Suppressor macrophage treated with lipopolysaccharide for 4 hours (primary cell): ENCODE measurements at regions not wholly inside any gene's neighbourhood (a gene's known extent, or its start where the extent isn't known, plus 50 kb on each side); places are given as distances from the start of the nearest gene placed in this dataset.

ENCODE experiments used
- DNase-seq: peaks from one replicate; pipeline ENCODE4 v3.0.0-alpha.2; 2020

DNA sequence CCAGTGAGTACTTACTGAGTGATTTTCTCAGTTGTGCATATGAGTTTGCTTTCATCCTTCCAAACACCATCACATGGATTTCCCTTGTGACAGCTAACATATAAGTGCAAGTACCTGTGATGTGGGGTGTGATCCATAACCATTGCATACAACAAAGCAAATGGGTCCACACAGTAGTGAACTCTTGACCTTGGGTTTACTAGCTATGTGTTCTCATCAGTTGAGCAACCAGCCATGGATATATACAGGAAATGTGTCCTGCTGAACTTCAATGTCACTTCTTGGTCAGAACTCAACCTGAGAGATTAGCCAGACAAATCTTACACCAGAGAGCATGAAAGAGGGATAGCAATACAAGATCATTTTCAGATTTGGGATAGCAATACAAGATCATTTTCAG is 420.9 kb upstream of the KCNH7 start:
- no peak for DNase-seq

DNA sequence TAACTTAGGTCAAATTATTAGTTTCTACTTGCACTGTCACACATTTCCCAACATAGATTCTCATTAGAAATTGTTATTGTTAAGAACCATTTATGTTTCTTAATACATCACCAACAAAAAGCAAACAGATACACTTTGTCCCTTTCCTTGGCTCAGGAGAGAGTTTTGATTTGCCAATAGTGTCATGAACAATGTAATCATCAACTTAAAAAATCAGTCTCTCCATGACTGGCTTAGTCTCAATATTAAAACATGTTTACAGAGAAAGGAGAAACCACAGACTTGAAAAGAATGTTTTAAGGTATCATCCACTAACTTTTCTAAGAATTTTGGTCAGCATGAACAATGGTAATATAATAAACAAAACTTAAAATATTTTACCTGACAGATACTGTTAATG is 416.5 kb upstream of the KCNH7 start:
- no peak for DNase-seq

DNA sequence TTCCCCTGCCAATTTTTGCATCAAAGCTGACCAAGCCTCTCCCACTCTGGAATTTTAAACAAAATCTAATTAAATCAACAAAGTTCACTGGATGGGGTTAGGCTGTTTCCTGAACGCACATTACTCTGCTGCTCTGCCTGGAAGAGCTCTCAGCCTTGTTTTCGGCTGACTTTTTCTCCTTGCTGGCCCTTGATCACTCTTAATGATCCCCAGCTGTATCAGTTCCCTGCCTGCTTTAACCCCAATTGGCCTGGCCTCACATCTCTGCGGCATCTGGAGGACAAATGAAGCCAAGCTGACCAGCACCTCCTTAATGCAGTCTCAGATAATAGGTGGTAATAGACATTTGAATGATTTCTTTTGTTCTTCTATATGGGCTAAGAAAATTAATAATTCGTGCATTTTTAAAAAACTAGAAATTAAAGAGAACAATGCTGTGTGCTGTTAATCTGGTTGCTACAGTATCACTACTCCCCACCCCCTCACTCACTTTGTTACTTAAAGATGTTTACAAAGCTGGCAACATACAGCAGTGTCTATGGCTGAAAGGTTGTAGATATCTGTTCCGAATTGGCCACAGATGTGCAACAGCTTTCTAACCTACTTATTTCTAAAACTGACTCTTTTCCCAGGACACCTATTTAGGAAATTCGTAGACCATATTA is 415.2 kb upstream of the KCNH7 start:
- DNase-seq: no peak

DNA sequence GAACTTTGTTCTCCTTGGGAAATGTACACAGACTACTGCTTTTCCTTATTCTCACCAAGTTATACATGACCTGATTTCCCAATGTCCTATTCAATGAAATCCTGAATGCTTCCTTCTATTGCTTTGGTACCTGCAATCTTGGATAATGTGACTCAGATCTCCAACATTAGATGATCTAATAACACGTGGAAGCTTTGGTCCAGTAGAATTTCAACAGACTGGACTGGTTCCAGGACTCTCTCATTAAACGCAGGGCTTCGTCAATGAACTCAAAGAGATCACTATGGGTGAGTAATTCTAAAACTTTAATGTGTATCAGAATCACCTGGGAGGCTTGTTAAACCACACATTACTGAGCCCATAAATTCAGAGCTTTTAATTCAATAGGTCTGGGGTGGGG is 413.6 kb upstream of the KCNH7 start:
- DNase-seq: no peak

DNA sequence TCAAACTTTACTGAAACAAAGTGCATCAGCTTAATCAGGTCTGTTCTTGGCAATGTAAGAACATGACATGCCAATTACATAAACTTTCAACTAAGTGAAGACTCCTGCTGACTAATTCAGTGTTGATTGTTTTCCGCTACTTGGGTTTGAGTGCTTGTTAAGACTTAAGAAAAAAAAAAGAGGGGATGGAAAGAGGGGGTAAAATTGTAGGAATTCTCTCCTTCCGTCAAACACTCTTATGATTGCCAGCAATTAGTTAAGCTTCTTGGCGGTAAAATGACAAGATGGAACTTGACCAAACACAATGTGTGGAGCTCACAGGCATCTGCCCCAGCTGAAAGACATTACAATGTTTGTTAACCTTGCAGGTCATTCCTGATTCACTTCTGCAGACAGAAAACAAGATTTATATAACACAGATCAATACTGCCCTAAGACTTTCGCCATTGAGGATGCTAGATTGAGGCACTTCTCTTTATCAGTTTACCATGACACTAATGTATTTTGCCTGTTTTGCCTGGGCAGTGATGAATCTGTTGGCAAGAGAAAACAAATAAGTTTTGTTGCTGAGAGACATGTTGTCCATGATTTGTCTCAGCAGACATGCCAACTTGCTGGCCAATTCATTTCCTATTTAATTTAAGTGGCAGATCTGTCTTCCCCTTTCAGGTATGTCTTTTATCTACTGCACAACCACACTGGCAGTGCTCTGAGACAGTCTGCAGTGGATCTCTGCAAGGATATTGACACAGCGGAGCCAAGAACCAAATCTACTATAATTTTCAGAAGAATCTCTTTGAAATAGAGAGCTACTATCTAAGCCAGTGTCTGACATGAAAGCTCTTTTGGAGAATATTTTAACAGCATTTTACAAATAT is 410.0 kb upstream of the KCNH7 start:
- no peak for DNase-seq

DNA sequence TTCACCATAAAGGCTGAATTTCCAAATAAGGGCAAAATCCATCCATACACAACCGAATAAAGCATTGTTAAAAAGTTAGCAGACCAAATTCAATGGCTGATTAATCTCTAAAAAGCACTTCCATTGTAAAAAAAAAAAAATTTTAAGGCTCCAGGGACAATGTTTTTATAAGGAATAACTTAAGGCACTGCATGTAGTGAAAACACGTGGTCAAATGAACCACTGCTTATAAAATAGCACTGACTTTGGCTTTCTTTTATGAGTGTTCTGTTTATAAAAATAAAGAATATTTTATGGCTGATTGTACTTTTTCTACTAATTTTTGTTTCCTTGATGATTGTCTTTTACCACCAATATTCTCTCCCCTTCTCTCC is 409.3 kb upstream of the KCNH7 start:
- DNase-seq: no peak

DNA sequence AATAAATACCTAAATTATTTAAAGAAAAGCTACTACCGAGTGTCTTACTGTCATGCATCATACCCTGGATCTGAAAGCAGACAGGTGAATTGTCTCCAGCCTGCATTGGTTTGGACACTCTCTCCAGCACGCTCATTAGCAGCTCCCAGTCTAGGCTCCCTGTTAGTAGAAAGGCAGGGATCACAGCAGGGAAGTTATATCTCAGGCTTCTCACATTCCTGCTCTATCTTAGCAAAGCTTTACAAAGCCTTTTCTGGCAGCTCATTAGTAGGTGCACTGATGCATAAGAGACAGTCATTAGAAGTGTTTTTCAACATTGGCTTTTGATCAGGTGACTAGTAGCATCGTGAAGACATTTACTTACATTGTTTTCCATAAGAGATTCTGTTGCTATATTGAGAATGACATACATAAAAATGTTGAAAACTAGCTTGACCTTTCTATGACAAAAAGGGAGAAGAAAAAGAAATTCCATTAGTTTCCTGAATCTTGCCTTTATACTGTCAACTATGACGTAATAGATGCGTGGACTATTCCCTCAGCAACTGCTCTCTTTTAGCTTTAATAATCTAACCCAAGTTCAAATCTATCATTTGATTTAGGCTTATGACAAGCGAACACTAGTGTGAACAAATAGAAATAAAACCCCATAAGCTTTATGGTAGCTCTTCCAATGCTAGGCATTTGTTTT is 408.7 kb upstream of the KCNH7 start:
- DNase-seq: no peak

DNA sequence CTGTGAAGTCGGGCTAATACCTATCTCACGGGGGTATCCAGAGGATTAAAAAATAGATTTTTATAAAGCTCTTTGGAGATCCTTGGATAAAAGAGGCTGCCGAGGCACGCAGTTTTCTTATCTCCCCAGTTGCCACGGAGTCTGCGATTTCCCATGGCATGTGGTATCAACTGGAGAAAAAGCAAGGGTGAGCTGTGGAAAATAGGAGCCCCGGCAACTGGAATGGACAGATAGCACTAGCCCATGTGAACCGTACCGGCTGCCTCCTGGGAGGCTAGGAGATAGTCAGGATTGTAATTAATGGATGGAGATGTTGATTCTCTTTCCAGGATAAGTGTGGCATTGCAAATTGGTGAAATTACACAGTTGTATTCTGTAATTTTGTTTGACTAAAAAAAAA is 407.6 kb upstream of the KCNH7 start:
- no peak for DNase-seq

DNA sequence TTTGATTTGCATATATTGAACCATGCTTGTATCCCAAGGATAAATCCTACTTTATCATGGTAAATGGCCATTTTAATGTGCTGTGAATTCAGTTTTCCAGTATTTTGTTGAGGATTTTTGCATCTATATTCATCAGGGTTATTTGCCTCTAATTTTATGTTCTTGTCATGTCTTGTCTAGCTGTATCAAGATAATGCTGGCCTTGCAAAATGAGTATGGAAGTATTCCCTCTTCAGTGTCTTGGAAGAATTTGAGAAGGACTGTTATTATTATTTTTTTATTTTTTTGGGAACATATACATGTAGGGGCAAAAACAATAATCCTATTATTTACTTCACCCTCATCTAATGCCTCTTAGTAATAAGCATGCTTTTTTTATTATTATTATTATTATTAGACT is 398.0 kb upstream of the KCNH7 start:
- no peak for DNase-seq

DNA sequence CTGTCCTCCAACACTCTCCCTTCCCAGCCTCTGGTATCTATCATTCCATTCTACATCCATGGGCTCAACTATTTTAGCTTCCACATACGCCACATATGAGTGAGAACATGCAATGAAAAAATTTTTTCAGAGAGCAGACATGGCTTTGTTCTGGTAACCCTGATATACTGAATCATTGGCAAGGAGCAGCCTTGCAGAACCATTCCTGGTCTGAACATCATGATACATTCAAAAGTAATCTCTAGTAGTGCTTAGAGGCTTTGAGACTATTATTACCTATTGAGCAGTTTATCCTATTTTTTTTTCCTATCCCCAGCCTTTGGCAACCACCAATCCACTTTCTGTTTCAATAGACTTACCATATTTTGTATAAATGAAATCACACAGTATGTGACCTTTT is 393.1 kb upstream of the KCNH7 start:
- DNase-seq: no peak

DNA sequence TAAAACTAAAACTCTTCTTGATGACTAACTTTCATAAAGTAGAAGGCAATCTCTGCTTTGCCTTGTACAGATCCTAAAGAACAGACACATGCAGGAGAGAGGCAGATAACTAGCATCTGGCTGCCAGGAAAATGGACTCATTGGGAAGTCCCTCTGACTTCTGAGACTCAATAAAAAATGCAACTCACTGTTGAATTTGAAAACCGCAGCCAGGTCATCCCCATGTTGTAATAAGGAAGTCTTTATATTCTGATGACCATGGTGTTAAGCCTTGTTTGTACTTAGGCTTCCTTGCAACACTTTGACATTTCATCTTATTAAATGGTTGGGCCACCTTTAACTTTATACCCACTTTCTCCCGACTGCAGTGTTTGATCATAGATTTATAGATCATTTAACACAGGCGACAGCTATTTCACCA is 375.1 kb upstream of the KCNH7 start:
- no peak for DNase-seq

DNA sequence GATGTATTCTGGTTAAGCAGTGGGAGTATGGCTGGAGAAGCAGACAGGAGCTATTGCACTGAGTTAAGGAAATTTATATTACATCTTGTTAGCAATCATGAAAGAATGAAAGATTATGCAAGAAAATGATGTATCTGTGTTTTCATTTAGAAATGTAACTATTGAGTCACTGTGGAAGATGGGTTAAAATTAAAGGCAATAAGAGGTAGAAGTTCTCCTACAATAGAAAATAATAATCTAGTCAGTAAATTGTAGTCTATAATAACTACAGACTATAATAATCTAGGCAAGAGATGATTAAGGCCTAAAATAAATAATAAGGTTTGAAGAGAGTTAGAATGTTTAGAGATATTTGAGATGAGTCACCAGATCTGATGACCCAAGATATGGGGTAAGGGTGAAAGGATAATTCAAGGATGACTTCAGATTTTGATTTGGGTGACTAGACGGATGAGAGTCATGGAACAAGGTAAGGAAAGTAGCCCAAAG is 371.9 kb upstream of the KCNH7 start:
- DNase-seq: no peak

DNA sequence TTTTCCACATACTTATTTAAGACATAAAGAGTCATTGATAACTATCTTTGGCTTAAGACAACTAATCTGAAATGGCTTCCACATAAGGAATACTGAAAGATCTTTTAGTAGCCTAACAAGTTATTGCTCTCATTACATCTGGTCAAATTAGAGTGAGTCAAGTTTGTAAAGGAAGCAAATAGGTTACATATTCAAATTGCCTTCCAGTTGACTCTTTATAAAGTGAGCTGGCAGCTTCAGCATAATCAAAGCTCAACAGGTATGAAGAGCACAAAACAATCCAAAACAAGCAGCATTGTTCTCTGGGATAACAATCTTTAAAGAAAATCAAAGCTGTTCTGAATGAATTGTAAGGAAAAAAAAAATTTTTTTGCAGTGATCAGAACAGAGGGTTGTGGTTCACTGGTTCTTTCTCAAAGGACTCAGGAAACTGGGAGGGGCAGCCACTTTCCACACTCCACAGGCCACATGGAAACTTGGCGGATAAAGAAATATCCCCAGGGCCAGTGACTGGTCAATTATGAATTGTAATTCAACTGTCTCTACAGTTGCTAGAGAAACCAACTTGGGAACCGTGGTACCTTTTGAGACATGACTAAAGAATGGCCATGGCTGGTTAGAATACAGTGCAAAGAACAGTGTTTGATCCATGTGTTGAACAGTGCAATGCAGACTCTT is 369.3 kb upstream of the KCNH7 start:
- DNase-seq: no peak

DNA sequence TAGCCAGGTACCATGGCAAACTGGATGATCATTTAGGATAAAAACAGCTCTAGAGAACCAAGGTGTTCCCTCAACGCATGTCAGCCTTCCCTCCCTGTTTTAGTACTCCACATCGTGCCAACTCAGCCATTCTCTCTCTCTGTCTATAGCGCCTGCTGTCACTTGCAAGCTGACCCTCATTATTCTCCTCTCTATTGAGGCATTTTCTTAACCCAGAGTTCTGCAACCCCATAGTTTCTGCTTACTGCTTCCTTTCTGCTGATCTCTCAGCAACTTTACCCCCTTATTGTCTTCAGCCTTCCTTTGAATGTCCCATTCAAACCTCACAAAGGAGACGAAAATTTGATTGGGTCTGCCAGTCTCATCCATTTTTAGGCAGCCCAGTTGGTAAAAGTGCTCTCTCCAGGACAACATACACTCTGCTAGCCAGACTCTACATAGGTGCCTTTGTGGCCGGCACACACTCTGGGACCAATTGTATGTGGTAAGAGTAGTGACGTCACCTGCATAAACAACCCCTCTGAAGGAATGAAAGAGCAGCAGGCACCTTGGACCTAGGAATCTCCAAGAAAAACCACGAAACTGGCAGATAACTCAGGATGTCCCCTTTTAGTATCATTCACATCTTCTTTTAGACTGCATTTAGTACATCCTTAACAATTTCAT is 367.2 kb upstream of the KCNH7 start:
- no peak for DNase-seq

DNA sequence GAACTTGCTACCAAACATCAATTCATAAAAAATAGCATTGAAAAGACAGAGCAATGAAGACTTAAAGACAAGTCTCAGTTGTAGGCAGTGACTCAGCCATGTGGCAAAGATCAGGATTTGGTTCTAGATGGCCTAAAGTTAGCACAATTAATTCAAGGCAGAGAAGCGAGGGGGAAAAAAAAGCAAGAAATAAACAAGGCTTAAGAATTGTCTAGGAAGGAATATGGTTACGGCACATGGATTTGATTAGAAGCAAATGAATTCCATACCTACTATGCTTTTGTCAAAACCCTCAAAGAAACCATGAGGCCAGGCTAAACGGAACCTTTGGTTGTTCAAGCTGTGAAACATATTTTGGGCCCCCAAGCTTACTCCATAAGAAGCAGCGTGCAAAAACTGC is 362.2 kb upstream of the KCNH7 start:
- no peak for DNase-seq

DNA sequence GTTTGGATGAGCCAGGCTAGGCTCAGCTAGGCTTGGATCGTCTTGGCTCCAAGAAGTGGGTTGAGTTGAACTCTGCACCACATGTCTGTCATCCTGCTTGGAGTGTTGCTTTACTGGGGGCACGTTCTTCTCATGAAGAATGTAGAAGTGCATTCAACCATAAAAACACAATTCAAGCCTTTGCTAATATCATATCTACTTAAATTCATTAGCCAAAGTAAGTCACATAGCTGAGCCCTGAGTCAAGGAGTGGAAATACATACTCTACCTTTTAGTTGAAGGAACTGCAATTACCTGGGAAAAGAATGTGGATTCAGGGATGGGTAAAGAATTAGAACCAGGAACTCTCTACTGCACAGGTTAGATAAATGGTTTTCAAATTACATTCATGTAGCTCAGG is 360.4 kb upstream of the KCNH7 start:
- no peak for DNase-seq

DNA sequence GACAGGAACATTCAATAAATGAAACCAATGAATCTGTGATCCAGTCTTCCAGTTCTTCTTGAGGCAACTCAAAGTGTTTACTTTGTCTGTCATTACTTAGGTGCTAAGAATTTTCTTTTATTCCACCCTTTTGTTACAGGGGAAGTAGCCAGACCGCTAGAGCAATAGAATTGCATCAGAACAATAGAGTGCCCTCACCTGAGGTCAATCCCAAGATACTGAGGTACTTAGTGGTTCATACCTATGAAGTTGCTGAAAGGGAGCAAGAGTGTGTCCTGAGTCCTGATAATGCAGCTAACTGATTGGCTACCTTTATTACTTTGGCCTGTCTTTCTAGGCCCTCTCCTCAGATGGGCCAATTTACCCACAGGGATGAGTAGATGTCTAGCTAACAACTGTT is 359.4 kb upstream of the KCNH7 start:
- no peak for DNase-seq

DNA sequence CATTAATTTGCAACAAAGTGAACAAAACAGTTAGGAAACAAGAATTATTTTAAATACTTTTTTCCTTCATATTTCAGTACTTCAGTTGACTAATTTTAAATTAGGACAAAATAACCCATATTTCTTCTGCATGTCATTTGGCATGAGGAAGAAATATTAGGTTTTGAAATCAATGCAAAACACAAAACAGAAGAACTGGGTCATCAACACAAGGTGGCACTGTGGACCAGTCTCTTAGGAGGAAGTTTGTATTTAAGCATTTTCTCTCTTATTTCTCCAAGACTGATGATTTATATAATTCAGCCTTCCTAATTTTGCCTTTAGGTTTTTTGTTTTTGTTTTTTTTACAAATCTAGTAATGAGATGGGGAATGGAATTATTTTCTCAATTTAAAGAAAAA is 352.8 kb upstream of the KCNH7 start:
- peak; percentile 51 for DNase-seq

DNA sequence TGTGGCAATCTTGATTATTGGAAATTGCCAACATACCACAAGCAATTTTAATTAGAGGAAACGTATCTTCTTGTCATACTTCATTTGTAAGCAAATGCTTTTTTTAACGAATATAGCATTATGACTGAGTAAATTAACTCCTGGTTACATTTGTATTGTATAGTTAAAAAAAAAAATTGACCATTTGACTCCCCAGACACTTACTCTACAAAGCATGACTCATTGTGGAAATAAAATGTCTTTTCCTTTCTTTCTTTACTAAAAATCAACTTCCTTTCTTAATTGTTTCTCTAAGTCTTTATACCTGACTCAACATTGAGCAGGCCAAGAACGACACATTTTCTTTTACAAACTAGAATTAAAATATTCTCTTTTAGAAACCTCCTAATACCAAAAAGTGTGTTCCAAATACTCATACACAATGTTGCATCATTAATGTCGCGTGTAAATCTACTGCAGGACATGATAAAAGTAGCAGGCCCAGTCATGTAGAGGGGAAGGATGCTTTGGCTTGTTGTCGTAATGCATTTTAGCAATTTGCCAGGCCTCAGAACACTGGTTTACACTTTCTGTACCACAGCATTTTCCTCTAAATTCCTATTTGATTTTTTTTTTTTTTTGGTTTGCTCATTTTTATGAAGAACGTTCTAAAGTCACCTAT is 349.6 kb upstream of the KCNH7 start:
- no peak for DNase-seq

DNA sequence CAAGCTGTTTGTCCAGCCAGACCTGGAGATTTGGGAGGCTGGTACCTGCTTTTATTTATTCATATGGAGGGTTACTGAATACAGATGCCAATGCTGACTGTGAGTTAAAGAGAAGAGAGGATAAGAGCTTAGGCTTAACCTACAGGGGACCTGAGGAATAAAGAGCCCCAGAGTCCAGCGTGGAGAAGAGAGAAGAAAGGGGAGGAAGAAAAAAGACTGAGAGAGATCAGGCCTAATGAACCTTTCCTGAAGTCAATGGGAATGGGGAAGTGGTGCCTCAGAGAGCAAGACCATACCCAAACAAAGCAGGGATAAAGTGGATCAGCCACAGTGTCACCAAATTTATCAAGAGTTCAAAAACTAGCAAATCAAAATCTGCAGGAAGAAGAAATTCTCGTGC is 348.6 kb upstream of the KCNH7 start:
- DNase-seq: no peak

DNA sequence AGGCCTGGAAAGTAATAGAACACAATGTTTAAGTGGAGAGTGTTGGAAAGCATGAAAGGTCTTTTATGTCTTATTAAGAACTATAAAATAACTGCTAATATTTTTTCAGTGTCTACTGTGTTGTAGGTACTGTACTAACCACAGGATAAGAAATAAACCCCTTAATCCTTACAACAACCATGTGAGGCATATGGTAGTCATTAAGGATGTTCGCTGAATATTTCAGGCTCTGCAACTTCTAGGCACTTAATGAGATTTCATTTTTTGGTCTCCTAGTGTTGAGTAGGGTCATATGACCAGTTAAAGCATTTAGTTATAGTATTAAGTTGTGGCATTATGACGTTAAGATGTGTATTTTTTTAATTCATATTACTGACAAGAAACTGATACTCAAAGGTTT is 346.6 kb upstream of the KCNH7 start:
- no peak for DNase-seq

DNA sequence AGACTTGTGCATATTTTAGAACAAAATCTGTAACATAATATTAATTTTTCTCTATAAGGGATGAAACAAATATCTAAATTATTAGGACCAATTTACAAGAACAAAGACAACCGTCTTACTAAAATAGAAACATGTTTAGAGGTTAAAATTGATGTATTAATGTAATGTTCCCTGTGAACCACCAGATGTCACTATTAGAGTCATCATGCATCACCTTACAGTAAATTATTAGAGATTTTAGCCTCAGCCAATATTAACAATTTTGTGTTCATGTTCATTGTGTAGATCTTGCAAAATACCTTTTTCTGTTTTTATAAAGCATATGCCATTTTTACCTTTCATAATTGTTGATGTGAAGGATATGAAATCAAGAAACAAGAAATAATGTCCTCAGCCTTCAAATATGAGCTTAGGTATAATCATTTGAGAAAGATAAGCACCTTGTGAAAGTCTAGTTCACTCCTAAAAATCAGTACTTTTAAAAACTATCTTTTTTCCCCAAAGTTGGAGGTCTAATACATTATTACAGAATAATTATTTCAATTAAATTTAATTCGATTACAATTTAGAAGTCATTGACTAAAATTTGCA is 344.3 kb upstream of the KCNH7 start:
- peak; percentile 15 for DNase-seq
